Germinal center (tissue), 1 donor: ENCODE measurements at regions not wholly inside any gene's neighbourhood (a gene's known extent, or its start where the extent isn't known, plus 50 kb on each side); places are given as distances from the start of the nearest gene placed in this dataset.
A peak's percentile ranks its signal among the peaks of the same experiment; 100 is the strongest.
"Not testable (repeated sequence)": the region's sequence is repeated elsewhere in the genome, so short reads cannot be mapped to it uniquely, and the experiment has no call there.

Experiments
- DNase-seq: peaks from one replicate; pipeline ENCODE4 v3.0.0; 2012; ENCODE audit warnings: mixed read lengths, low spot score

GRCh38 chr22:22717664-22718063, 73.2 kb downstream of the GGTLC2 start:
- no peak for DNase-seq

- peak; percentile 72 for DNase-seq
These were observed 75.8 kb downstream of the GGTLC2 start for GRCh38 chr22:22720201-22720723.

GRCh38 chr22:22720724-22721261, 76.4 kb downstream of the GGTLC2 start:
- DNase-seq, result peak; percentile 55

DNA sequence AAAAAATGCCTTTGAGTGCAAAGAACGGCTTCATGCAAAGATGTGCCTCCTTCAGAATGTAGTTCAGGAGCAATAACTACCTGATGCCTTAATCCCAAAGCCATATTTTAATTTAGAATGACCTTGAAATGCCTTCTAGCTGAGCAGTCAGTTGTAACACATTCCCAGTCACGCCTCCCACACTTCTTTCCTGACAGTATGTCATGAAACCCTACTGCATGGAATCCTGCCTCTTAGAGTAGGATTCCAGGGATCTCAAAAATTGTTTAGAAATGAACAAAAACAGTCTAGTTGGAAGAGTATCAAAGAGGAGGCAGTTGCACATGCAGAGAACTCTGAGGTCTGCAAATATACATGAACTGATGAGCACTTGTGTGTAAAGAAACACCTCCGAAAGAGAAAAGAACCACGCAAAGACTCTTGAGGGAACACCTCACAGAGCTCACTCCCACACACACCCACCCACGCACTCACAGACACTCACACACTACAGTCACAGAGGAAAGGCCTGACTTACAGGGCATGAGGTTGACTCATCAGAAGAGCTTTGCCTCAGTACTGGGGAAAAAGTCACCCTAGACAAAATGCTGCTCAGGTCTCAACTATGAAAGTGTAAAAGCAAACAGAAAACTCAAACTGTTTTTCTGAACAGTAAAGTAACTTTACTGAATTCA, 77.4 kb downstream of the GGTLC2 start:
- no peak for DNase-seq

- no peak for DNase-seq
These were observed 84.0 kb downstream of the GGTLC2 start for GRCh38 chr22:22728382-22728781.

GRCh38 chr22:22730655-22731373, 86.4 kb downstream of the GGTLC2 start:
- DNase-seq, result no peak

GRCh38 chr22:22731374-22731676, 86.9 kb downstream of the GGTLC2 start:
- no peak for DNase-seq

DNA sequence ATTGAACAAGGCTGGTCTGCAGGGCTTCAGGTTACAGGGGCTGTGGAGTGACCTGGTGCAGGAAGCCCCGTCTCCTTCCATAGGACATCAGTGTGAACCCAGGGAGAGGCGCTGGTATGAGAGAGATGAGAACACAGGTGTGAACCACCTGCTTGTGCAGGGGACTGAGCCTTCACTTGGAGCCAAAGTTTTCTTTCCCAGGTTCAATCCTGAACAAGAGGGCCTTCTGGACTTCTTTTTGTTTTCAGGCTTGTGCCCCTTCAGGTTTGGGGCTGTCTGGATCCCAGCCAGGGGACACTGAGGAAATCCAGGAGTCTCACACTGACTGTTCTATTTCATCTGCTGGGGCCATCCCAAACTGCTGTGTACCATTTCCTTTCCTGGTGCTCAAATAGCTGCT, 88.6 kb downstream of the GGTLC2 start:
- not testable (repeated sequence) for DNase-seq

GRCh38 chr22:22733881-22734373, 89.5 kb downstream of the GGTLC2 start:
- no peak for DNase-seq

DNA sequence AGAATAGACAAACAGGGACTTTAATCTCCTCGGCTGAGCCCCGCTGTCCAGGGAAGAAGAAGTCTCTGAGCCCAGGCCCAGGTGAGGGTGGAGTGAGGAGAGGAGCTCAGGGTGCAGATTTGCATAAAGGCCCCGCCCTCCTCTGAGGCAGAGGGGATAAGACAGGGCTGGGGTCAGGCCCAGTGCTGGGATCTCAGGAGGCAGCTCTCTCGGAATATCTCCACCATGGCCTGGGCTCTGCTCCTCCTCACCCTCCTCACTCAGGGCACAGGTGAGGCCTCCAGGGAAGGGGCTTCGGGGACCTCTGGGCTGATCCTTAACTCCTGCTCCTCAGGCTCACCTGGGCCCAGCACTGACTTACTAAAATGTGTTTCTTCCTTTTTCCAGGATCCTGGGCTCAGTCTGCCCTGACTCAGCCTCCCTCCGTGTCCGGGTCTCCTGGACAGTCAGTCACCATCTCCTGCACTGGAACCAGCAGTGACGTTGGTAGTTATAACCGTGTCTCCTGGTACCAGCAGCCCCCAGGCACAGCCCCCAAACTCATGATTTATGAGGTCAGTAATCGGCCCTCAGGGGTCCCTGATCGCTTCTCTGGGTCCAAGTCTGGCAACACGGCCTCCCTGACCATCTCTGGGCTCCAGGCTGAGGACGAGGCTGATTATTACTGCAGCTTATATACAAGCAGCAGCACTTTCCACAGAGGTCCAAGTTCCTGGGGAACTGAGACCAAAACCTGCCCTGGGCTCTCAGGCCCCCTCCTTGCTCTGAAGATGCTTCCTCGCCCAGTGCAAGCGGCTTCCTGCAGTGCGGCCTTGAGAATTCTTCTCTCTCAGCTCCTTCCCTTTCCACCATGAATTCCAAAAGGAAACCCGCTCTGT, 90.2 kb downstream of the GGTLC2 start:
- DNase-seq, result not testable (repeated sequence)

DNA sequence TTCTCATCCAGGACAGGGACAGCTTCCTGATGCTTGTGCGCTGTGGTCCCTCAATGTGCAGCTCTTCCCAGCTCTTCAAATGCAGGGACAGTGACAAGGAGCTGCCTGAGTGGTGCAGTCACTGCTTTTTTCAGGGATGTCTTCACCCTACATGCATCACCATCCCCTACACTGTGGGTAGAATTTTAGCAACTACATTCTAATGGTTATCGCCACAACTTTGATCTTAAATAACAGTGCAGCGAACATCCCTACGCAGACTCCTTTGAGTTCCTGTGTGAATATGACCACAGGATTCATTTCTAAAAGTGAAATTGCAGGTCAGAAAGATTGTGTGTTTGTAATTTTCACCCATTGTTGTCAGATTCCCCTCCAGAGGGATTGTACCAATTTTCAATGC, 90.9 kb downstream of the GGTLC2 start:
- DNase-seq, result not testable (repeated sequence)

- no peak for DNase-seq
These were observed 91.5 kb downstream of the GGTLC2 start for GRCh38 chr22:22735695-22736611.

DNA sequence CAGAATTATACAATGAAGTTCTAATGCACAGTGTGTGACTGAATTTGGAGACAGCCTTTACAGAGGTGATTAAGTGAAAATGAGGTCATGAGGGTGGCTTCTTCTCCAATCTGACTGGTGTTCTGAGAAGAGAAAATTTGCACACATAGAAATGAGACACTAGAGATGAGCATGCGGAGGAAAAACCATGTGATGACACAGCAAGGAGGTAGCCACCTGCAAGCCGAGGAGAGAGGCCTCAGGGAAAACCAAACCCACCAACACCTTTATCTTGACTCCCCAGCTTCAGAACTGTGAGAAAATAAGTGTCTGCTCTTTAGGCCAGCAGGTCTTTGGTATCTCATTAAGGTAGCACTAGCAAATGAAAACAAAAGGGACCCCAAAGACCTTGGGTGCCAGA, 93.2 kb downstream of the GGTLC2 start:
- no peak for DNase-seq

DNA sequence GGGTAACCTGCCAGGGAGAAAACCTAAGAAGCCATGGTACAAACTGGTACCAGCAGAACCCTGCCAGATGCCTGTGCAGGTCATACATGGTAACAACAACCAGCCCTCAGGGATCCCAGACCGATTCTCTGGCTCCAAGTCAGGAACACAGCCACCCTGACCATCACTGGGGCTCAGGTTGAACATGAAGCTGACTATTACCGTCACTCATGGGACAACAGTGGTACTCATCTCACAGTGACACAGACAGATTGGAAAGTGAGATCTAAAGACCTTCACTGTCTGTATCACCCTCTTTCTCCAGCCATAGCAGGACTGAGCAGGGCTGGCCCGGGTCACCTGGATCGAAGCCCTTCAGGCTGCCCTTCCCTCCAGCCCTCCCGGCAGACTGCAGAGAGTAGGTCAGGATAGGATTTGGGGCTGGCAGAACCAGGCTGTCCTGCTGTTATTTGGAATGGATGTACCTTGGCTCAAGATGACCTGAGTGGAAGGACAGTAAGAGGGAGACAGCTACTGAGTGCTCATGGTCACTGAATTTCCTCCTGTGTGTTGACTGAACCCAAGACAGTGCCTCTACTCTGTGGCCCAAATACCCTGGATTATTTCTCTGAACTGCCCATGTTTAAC, 94.7 kb downstream of the GGTLC2 start:
- DNase-seq, result no peak

DNA sequence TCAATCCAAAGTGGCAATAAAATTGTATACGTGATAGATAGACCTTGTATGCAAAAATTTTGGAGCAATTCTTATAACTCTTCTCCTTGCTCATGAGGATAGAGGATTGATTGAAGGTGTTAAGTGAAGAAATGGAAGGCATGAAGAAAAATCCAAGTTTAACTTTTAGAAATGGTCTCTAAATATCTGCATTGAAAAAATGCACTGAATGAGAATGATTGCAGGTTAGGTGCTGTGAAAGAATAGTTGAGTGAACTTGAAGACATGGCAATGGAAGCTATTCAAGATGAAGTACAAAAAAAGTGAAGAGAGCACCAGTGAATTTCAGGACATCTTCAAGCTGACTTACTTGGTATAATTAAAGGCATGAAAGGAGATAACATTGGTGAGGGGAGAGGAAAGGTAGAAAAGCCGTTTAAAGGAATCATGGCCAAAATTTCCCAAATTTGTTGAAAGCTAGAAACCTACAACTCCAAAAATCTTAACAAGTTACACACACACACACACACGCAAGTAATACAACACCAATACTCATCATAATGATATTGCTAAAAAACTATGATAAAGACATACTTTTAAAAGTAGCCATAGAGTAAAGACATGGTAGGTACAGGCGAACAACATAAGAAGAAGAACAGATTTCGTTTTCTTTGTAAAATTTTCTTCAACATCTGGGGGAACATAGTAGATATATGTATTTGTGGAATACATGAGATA, 96.3 kb downstream of the GGTLC2 start:
- DNase-seq, result no peak

DNA sequence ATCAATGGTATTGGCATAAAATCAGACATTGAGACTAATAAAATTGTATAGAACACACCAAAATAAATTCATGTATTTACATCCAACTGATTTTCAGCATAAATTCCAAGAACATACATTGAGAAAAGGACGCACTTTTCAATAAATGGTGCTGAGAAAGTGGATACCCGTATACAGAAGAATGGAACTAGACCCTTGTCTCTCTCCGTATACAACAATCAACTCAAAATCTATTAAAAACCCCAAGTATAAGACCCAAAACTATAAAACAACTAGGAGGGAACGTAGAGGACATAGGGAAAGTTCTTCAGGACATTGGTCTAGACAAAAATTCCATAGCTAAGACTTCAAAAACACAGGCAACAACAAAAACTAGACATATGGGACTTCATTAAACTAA, 97.4 kb downstream of the GGTLC2 start:
- no peak for DNase-seq

GRCh38 chr22:22742641-22743040, 98.2 kb downstream of the GGTLC2 start:
- DNase-seq, result no peak

GRCh38 chr22:22743128-22743760, 98.8 kb downstream of the GGTLC2 start:
- DNase-seq, result no peak

DNA sequence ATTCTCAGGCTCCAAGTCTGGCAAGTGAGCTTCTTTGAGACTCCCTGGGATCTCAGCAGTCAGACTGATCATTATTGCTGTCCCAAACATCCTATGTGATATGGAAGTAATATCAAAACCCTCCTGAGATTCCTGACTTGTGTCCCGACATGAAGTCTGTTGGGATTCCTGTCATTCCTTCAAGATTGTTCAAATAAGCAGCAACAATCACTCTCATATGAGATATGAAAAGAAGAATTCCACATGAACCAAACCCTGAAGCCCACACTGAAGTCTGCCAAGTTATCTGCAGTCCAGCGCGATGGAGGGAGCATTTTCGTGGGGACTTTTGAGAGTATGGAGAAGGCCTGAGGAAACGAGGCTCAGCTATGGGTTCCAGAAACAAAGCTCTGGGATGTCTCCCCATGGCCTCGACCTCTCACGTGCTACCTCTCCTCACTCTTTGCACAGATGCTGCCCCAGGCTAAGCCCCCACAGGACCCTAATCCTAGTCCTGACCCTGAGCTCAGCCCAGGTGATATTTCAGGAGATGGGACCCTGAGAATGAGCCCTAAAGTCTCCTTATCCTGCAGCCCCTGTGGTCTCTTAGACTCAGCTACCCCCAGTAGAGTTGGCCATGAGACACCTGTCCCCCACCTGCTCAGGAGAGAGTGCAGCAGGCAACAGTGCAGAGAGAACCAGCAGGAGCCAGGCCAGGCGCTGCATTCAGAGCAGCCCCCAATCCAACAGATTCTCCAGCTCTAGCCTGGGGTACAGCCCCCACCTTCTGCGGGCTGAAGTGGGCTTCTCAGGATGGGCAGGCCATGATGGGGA, 100.2 kb downstream of the GGTLC2 start:
- DNase-seq, result no peak
